D721Med (cell line): ENCODE measurements at regions not wholly inside any gene's neighbourhood (a gene's known extent, or its start where the extent isn't known, plus 50 kb on each side); places are given as distances from the start of the nearest gene placed in this dataset.

Source experiments
- DNase-seq: peaks from one replicate; pipeline ENCODE4 v3.0.0; 2011; ENCODE audit warnings: low spot score; ENCODE audit not compliant: insufficient read length
- FAIRE-seq: peaks from 2 replicates; lab custom pipeline; 2011; peaks lifted over from hg19 to GRCh38; lab: Jason Lieb, UNC
- CTCF ChIP-seq: IDR thresholded peaks from 2 replicates; pipeline ENCODE4 v1.5.1; 2012; ENCODE audit warnings: mild to moderate bottlenecking, control low read depth; ENCODE audit not compliant: insufficient read depth; ENCODE audit errors: missing control alignments

DNA sequence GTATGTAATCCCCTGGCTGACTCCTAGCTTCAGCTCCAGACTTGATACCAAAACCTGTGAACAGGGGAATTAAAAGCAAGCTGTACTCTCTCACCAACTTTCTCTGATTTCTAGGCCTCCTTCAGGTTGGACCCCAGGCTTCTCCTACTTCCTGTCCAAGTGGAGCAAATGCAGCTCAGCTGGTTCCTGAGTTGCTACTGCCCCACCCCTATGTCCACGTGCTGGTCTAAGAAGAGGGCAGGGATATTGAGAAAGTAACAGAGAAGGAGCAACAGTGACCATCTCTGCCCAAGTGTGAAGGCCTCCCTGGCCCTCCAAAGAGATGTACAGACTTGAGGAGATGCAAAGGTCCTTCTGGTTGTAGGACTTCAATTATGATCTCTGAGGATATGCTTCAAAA lies 188.3 kb upstream of the MCHR2 start:
- FAIRE-seq = no peak
- TF ChIP-seq CTCF = no peak
- no peak for DNase-seq

GRCh38 chr6:100181309-100181708 lies 187.3 kb upstream of the MCHR2 start:
- no peak for DNase-seq
- FAIRE-seq = no peak
- no peak for TF ChIP-seq CTCF

DNA sequence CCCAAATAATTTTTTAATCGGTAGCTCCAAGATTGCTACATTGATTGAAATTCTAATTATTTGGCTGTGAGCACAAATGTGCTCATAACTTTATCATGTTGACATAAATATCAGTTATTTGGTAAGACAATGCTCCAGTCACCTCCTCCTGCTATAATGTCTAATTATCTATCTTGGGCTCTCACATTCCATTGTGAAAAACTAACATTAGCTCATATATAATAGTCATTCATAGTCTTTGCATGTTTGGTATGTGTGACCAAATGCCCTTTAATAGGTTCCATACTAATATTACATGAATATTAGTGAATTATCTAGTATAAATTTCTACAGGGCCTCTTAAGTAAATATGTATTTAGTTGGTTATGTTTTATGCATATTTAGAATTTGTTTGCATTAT lies 185.6 kb upstream of the MCHR2 start:
- FAIRE-seq = no peak
- DNase-seq = no peak
- no peak for TF ChIP-seq CTCF

GRCh38 chr6:100177956-100178355 lies 183.9 kb upstream of the MCHR2 start:
- FAIRE-seq (no peak), DNase-seq (no peak)
- no peak for TF ChIP-seq CTCF

- TF ChIP-seq CTCF = no peak
- no peak for FAIRE-seq
- no peak for DNase-seq
Observed at GRCh38 chr6:100176951-100177710, 183.1 kb upstream of the MCHR2 start.

DNA sequence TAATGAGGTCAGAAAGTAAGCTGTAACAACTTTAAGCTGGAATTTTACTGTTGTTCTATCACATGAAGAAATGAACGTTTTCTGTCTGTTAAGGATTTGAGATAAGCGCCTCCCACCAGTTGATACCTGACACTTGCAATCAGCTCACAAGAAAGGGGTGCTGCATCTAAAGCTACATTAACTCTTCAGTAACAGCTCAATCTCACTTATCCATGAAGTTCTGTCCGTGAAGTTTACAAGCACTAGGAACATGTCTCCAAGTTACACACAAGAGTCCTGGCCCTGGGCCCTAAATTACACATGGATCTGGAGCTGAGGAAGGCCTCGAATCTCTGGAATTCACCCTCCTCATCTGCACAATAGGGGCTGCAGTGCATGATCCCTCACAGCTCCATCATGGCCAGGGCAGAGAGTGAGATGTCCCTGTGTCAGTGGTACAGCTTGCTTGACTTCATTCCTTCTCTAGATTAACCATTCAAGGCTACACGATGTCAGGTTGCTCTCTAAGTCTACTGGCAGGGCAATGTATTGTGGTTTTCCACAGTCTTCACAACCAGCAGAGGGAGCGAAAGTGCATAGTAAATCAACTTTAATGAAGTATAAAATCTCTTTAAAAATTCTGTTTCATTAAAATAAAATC lies 182.4 kb upstream of the MCHR2 start:
- no peak for FAIRE-seq
- peak; percentile 39 for TF ChIP-seq CTCF

GRCh38 chr6:100175814-100176310 lies 181.8 kb upstream of the MCHR2 start:
- no peak for TF ChIP-seq CTCF
- no peak for DNase-seq
- FAIRE-seq = no peak

More for the DNA sequence above, 182.4 kb upstream of the MCHR2 start:
- DNase-seq = no peak
